GM18526 (cell line): ENCODE measurements at regions not wholly inside any gene's neighbourhood (a gene's known extent, or its start where the extent isn't known, plus 50 kb on each side); places are given as distances from the start of the nearest gene placed in this dataset.

ENCODE experiments used
- POLR2A ChIP-seq: IDR thresholded peaks from 3 replicates; pipeline ENCODE4 v1.6.1; 2011; ENCODE audit not compliant: insufficient read length; ENCODE audit errors: extremely low read depth

DNA sequence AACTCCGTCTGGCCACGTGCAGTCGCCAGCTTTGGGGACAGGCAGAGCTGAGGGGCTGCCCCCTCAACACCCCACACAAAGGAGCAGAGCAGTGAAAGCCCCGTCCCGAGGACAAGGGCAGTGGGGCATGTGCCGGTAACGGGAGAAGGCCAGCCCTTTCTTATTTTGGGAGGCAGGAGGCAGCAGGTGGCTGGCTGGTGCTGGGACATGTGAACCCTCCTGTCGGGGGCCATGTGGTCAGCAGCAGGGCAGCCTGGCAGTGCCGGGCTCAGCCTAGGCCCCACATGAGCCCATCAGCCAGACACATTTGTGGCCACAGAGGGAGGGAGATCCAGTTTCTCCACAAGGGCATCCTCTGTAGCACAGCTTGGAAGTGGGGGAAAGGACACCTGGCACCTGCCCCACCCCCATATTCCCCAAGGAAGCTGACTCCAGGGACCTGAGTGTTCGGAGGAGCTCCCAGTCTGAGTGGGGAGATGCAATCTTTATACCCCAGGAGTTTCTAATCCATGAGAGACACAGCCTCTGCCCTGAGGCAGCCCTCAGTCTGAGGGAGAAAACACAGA is 137.6 kb downstream of the MRPL14 start:
- TF ChIP-seq POLR2A, result no peak

DNA sequence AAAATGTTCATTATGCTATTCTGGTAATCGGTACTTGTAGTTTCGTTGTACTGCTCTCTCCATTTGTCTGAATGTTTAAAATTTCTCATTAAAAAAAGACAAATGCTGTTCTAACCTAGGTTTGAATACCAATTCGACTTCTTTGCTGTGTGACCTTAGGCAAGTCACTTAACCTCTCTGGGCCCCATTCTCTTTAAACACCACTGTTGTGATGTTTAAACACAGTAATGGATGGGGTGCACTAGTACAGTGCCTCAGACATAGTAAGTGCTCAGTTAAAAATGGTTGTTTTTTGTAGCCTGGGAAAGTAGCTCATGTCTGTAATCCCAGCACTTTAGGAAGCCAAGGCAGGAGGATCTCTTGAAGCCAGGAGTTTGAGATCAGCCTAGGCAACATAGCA is 138.5 kb downstream of the MRPL14 start:
- no peak for TF ChIP-seq POLR2A

DNA sequence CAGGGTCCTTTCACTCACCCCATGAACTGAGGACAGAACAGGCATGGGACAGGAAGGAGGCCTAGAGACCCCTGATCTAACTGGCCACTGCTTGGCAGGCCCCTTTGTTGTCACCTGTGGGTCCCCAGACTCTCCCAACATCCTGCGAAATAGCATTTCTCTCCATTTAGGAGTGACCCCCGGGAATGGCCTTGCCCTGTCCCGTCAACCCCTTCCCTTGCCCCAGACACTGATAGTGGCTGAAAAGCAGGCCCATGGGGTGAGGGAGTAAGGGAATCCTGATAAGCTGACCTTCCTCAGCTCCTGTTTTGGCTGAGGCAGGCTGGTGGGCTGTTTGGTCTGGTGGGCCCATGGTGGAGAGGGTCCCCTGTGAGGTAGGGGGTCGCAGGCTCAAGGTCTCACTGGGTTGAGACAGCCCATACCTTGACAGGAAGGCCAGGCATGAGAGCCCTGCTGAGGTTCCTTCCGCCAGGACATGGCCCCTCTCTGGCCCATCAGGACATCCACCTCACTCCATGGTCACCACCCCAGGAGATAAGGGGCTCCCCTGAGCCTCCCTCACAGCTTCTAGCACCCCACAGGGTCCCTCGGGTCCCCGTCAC is 139.3 kb downstream of the MRPL14 start:
- no peak for TF ChIP-seq POLR2A

DNA sequence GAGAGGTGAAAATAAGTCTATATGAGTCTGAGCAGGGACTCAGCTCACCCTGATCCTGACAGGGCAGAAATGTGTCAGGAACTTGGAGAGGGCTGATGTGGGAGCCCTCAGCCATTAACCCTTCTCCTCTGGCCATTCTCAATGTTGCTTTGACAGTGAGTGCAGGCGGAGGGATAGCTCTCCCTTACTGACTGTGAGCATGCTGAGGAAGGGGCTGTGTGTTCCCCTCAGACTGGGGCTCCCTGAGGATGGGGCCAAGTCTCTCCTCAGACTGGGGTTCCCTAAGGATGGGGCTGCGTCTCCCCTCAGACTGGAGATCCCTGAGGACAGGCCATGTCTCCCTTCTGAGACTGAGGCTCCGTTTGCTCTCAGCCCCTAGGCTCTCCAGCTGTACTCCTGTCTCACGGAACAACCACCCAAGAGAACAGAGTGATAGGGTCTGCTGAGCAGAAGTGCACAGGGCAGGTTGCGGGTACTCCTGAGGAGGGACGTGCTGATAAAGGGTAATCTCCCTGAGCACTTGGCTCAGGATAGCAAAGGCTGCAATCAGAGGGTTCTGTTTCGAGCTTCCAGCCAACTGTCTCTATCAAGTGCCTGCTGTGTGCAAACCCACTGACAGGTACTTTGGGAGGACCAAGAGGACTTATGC is 141.0 kb downstream of the MRPL14 start:
- TF ChIP-seq POLR2A, result no peak

DNA sequence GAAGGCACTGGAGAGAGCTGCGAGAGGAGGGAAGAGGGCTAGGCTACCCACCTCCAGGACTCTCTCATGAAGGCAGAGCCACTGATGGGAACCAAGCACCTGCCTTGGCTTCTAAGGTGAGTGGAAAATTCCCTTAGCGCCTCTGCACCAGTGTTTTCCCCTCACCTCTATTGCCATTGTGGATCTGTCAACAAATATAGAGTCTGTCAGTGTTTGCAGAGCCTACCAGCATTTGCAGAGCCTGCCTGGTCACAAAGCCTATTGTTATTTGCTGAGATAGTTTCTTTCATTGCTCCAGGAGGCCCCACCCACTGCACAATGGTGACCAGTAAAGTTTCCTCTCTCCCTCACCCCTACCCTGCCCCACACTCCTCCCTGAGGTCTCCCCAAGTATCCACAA is 141.9 kb downstream of the MRPL14 start:
- TF ChIP-seq POLR2A, result no peak

DNA sequence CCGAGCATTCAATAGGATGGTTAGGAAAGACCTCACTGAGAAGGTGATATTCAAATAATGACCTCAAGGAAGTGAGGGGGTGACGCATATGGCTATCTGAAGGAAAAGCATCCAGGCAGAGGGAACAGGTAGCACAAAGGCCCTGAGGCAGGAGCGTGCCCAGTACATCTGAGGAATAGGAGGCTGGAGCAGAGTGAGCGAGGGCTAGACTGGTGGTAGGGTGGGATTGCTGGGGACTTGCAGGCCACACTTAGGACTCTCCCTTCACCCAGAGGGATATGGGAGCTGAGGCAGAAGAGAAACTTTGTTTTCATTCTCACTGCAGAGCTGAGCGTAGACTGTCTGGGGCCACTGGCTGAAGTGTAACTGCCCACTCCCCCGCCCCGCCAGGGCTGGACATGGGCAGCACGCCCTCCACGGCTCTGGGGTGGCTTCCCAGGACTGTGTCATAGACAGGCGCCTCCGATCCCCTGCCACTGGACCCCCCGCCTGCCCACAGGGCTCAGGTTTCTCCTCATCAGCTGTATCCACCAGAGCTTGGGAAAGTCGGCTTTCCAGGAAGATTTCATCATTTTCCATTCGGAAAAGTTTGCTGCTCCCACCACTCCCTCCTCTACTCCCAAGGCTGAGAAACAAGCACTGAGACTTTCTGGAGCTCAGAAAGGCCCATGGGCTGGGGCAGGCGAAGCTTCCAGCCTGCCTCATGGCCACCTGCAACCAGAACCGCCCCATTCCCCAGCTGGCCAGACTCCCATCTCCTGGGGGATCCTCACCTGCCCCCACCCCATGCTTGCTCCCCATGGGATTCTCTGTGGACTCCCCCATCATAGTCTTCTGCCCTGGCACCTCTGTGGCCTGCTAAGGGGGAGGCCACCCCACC is 142.6 kb downstream of the MRPL14 start:
- no peak for TF ChIP-seq POLR2A

DNA sequence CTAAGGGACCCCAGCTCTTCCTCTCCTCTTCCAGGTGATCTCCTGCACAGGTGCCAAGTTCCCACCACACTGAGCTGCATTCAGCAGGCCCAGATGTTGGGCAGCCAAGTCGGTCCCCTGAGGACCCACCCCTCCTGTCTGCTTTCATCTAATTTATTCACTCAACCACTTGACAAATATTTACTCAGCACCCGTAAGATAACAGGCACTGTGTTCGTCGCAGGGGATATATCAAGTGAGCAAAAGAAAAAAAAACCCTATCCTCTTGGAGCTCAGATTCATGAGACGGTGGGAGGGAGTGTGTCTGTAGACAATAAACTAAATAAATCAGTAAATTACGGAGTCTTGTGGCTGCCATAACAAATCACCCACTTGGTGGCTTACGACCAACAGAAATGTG is 143.6 kb downstream of the MRPL14 start:
- TF ChIP-seq POLR2A, result no peak

DNA sequence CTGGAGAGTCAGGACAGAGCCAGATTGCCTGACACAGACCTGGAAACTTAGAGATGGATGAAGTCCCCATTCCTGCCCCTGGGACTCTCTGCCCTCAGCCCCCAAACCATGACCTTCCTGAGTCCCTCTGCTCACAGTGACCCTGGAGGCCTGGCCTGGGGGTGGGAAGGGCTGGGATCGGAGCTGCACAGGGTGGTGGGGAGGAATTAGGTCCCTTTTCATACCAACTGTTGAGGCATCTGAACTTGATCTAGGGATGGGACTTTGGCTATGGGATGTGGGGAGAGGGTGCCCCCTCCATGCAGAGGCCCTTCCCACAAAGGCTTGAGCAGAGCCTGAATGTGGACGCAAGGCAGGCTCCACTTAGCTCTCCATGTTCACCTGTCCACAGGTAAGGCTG is 144.1 kb downstream of the MRPL14 start:
- no peak for TF ChIP-seq POLR2A

DNA sequence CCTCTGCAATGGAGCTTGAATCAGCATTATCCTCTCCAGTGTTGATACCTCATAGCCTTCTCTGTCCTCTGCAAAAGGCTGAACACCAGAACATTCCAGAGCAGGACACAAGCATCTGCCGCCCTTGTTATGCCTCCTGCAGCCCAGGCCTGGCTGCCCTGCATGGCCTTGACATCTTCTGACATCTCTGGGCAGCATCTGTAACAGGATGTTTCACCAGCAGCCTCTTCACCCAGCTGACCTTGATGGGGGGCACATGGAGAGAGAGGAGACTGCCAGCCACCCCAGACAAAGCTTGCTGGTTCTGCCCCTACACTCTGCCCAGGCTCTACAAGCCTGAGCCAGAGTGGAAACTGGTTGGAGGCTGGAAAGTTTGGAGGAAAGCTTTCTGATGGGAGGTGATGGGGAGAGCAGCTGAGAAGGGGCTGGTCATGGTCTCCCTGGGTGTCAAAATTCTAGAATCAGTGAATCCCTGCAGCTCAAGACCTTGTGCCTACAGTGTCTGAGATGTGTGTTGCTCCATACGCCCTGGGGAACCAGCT is 145.1 kb downstream of the MRPL14 start:
- no peak for TF ChIP-seq POLR2A

DNA sequence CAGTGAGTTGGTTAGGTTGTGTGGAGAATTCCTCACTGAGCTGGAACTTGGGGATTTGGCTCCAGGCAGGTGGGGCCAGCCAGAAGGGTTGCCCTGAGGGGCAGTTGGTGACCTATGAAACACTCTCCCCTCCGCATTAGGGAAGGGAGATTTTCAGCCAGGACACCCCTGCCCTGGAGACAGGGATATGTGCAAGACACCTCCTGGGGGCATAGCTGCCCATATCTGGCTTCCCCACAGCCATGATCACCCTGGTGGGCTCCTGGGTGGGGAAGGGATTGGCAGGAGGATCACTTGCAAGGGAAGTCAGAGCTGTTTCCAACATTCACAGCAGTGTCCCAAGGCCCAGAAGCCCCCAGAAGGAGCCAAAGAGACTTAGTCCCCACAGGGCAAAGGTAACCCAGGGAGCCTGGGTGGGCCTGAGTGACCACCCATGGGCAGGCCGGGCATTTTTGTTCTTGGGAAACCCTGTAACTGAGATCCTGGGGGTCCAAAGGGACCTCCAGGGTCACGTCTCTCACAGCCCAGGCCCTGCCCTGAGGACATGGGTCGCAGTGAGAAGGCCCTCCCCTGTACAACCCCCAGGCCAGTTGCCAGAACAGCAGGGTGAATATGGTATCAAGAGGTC is 145.8 kb downstream of the MRPL14 start:
- TF ChIP-seq POLR2A, result no peak

DNA sequence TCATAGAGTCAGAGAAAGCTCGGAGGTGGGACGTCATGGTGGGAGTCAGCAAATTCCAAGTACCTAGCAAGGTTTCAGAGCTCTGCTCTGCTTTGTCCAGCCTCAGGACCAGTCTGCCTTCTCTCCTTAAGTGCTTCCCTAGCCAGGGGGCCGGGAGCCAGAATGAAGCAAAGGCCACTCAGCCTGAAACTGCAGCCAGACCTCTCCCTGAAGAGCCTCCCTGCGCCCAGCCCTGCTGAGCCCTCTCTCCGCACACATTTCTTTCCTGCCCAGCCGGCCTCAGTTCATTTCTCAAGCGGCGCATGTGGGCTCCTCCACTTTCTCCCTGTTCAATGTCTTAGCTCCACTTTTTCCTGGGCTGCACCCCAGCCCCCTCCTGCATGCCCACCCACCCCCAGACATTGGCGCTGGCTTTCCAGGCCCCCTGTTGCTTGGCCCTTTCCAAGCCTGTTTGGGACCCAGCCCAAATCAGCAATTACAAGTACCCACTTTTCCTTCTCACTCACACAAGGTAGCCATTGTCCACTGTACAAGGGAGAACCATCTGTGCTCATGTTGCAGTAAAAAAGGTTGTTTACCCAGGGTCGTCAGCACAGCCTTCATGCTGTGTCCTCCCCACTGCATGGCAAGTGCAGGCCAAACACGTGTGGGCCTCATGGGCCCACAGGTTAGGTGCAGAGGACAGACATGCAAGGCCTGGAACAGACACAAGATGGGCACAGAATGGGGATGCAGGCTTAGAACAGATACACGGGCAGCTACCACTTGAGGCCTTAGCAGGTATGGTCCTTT is 147.1 kb downstream of the MRPL14 start:
- no peak for TF ChIP-seq POLR2A

DNA sequence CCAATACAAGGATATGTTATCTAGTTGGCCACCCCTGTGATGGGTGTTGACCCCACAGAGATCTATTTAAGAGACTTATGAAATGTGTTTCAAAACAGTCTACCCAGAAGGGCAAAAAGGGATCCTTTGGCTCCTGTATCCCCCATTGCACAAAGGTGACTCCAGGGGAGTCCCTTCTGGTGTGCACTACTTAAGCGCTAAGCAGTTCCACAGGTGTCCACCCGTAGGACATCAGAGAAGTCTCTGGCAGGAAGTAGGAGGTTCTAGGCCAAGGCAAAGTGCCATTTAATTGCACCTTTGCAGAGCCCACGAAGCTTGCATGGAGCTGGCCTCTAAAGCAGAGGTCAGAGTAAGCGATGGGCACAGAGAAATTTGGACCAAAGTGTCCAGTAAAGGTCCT is 147.7 kb downstream of the MRPL14 start:
- no peak for TF ChIP-seq POLR2A

DNA sequence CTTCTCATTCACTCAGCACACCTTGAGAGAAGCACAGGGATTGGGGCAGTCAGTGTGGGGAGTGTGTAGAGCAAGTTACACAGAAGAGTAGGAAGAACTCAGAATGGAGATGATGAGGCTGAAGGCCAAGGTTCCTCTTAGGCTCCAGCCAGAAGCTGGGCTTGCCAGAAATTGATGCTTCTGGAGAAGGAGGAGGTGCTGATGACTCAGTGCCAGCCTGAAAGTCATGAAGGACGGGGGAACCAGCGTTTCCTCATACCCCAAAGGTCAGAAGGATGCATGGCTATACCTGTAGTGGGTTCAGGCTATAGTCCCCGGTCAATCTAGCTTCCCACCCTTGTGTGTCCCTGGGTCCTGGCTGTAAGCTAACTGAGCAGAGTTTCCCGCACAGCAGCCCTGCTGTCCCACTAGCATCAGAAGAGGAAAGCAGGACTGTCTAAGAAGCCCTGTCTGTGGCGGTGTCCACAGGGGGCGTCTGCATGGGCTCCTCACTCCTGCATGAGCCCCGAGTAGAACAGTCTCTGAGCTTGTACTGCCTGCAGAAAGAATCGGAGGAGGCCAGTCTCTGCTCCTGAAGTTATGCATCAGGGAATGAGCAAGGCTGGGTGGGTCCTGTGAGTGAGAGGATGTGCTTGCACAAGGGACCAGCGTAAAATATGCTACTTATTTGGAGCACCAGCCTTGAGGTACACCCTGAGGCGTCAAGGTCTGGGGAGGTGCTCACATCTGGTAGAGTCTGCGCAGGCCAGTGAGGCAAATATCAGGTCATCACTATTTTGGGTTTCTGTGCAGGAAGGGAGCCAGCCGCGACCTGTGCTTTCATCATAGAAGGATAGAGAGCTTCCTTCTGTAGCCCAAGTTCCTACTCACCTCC is 148.5 kb downstream of the MRPL14 start:
- TF ChIP-seq POLR2A, result no peak

DNA sequence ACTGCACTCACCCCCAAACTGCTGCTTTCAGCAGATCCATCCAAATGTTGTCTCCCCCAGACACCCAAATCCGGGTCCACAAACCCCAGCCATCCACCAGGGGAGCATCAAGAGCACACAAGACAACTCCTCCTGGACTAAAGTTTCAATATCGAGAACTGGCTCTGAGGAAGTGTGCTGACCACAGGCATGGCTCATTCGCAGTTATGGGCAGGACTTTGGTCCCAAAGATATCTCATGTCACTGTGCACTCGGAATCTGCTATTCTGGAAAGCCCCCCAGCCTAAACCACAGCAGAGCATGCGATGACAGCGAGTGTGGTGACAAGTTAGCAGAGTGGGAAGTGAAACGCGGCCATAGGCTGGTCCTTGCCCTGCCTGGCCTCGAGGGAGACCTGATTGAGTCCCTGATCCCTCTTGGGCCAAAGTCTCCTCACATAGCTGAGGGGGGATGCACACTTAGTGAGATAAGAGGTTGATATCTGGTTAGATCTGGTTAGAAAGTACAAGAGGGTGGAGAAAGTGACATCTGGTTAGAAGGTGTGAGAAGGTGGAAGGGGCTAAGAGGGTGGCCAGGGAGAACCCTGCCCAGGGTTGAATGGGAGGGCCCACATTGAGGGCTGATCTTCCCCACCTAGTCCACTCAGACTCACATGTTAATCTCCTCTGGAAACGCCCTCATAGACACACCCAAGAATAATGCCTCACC is 149.7 kb downstream of the MRPL14 start:
- no peak for TF ChIP-seq POLR2A
